WTC11 (cell line): ENCODE measurements at regions not wholly inside any gene's neighbourhood (a gene's known extent, or its start where the extent isn't known, plus 50 kb on each side); places are given as distances from the start of the nearest gene placed in this dataset.

Experiments
- CTCF ChIP-seq: fragments of 200-600 bp; IDR thresholded peaks from 2 replicates; pipeline ENCODE4 v1.8.0; 2022; ENCODE audit warnings: antibody characterized with exemption
- FOXK1 ChIP-seq: sonication (generic); formaldehyde crosslinking; IDR thresholded peaks from 2 replicates; pipeline ENCODE4 v1.8.0; 2022; ENCODE audit warnings: mild to moderate bottlenecking, moderate library complexity, missing genetic modification reagents
- MAX ChIP-seq: sonication (generic); formaldehyde crosslinking; IDR thresholded peaks from 2 replicates; pipeline ENCODE4 v1.8.0; 2022; ENCODE audit warnings: mild to moderate bottlenecking, missing genetic modification reagents
- NFYB ChIP-seq: sonication (generic); formaldehyde crosslinking; conservative IDR thresholded peaks from 2 replicates; pipeline ENCODE4 v1.8.0; 2022; ENCODE audit warnings: low read depth, missing genetic modification reagents
- SP1 ChIP-seq: sonication (generic); formaldehyde crosslinking; conservative IDR thresholded peaks from 2 replicates; pipeline ENCODE4 v1.8.1; 2022; ENCODE audit warnings: missing genetic modification reagents
- TEAD4 ChIP-seq: sonication (generic); formaldehyde crosslinking; IDR thresholded peaks from 2 replicates; pipeline ENCODE4 v1.8.0; 2022; ENCODE audit warnings: mild to moderate bottlenecking, missing genetic modification reagents
- USF2 ChIP-seq: sonication (generic); formaldehyde crosslinking; IDR thresholded peaks from 2 replicates; pipeline ENCODE4 v1.8.1; 2023; ENCODE audit warnings: mild to moderate bottlenecking, missing genetic modification reagents, moderate library complexity
- ZNF232 ChIP-seq: sonication (generic); formaldehyde crosslinking; IDR thresholded peaks from 2 replicates; pipeline ENCODE4 v1.8.0; 2022; ENCODE audit warnings: mild to moderate bottlenecking, missing genetic modification reagents
- ZNF263 ChIP-seq: sonication (generic); formaldehyde crosslinking; IDR thresholded peaks from 2 replicates; pipeline ENCODE4 v1.8.1; 2022; ENCODE audit warnings: low read depth, mild to moderate bottlenecking, moderate library complexity, missing genetic modification reagents

GRCh38 chr13:80448725-80449124 is 107.8 kb upstream of the SPRY2 start:
- TF ChIP-seq SP1 (no peak), USF2 (CRISPR knock-in tag) (no peak), CTCF (no peak), FOXK1 (no peak), NFYB (CRISPR knock-in tag) (no peak), ZNF263 (CRISPR knock-in tag) (no peak), ZNF232 (CRISPR knock-in tag) (no peak), MAX (CRISPR knock-in tag) (no peak), TEAD4 (CRISPR knock-in tag) (no peak)
